K562 (cell line): ENCODE measurements at regions not wholly inside any gene's neighbourhood (a gene's known extent, or its start where the extent isn't known, plus 50 kb on each side); places are given as distances from the start of the nearest gene placed in this dataset.

Source experiments
- ATAC-seq: fragments of 200-7000 bp; cut with Tn5 transposase; 3 replicates; pipeline ENCODE4 v1.9.1; 2020; ENCODE audit warnings: moderate library complexity
- BruUV-seq: library from RNA; stranded (reverse); fragments of 400-500 nt; replicated peaks from 2 replicates; lab custom pipeline; 2021; lab: Mats Ljungman, UMichigan
- CTCF ChIA-PET: fragments of 300-600 bp; formaldehyde crosslinking; extraction: SDS; loops from one replicate; lab custom pipeline; 2021; ENCODE audit warnings: low intra/inter-chr PET ratio; lab: Yijun Ruan, JAX
- POLR2A ChIA-PET: fragments of 300-600, 350-650 bp; sonication (Branson Sonifier 250); formaldehyde crosslinking; extraction: SDS; loops from one replicate; lab custom pipeline; 2021; ENCODE audit warnings: antibody characterized with exemption, inconsistent platforms; lab: Yijun Ruan, JAX
- DNase-seq, 4 experiments: peaks; one replicate each; pipeline versions ENCODE4 v3.0.0 to v3.0.0-alpha.2; 2011 to 2018; ENCODE audit warnings: low spot score in 3 of 4, mixed read lengths in 3 of 4; ENCODE audit errors: extremely low read depth in 1 of 4
- FAIRE-seq: peaks from 2 replicates; lab custom pipeline; 2011; peaks lifted over from hg19 to GRCh38; lab: Jason Lieb, UNC
- H2AFZ ChIP-seq: 2 replicates; pipeline ENCODE4 v1.6.0; 2011; ENCODE audit warnings: low read depth, low read length, control low read depth, inconsistent platforms
- H3K27ac ChIP-seq: fragments of 200-600 bp; 3 replicates; pipeline ENCODE4 v1.8.0; 2011; ENCODE audit warnings: low read depth, mild to moderate bottlenecking, control low read depth, inconsistent platforms, low read length, moderate library complexity, mixed read lengths; ENCODE audit errors: extremely low read depth
- H3K27me3 ChIP-seq, 2 experiments: fragments of 300-600 bp in 1 of 2; 2 replicates in 1 of 2; 3 replicates in 1 of 2; pipeline versions ENCODE4 v1.6.0 to v1.8.0; 2011; ENCODE audit warnings: inconsistent platforms in 2 of 2, low read length in 2 of 2, mild to moderate bottlenecking in 1 of 2, mixed read lengths in 1 of 2, moderate library complexity in 1 of 2; ENCODE audit not compliant: control insufficient read depth in 2 of 2, insufficient read depth in 2 of 2
- H3K36me3 ChIP-seq: fragments of 300-600 bp; 3 replicates; pipeline ENCODE4 v1.8.0; 2011; ENCODE audit warnings: mild to moderate bottlenecking, low read length, inconsistent platforms; ENCODE audit not compliant: control insufficient read depth, insufficient read depth
- H3K4me1 ChIP-seq, 2 experiments: fragments of 200-600 bp in 1 of 2; replicated peaks in 1 of 2; 2 replicates in 1 of 2; 3 replicates in 1 of 2; pipeline versions ENCODE4 v1.5.1 to v1.8.0; 2011; ENCODE audit warnings: inconsistent platforms in 2 of 2, low read length in 2 of 2, mild to moderate bottlenecking in 1 of 2, mixed read lengths in 1 of 2, moderate library complexity in 1 of 2; ENCODE audit not compliant: control insufficient read depth in 2 of 2, insufficient read depth in 2 of 2
- H3K4me2 ChIP-seq: 2 replicates; pipeline ENCODE4 v1.6.1; 2011; ENCODE audit warnings: low read length, control low read depth, inconsistent platforms, mixed read lengths; ENCODE audit not compliant: insufficient read depth
- H3K4me3 ChIP-seq: fragments of 200-600 bp; sonication (generic), shearing (Covaris generic); 2 replicates; pipeline ENCODE4 v1.5.1; 2016; ENCODE audit warnings: control low read depth, inconsistent platforms
- H3K79me2 ChIP-seq: fragments of 200-600 bp; 3 replicates; pipeline ENCODE4 v1.8.0; 2011; ENCODE audit warnings: low read length, inconsistent platforms; ENCODE audit not compliant: control insufficient read depth, insufficient read depth
- H3K9ac ChIP-seq, 2 experiments: 2 replicates each; pipeline versions ENCODE4 v1.6.0 to v1.6.1; 2011; ENCODE audit warnings: low read depth in 2 of 2, low read length in 2 of 2, control low read depth in 1 of 2, inconsistent platforms in 1 of 2, mild to moderate bottlenecking in 1 of 2, mixed read lengths in 1 of 2; ENCODE audit not compliant: insufficient read depth in 1 of 2
- H3K9me1 ChIP-seq: one replicate; pipeline ENCODE4 v1.6.0; 2011; ENCODE audit warnings: inconsistent platforms, mild to moderate bottlenecking, low read length, moderate library complexity; ENCODE audit not compliant: control insufficient read depth, insufficient read depth
- H3K9me3 ChIP-seq: replicated peaks from 2 replicates; pipeline ENCODE4 v1.5.1; 2011; ENCODE audit warnings: low read depth, low read length, inconsistent platforms; ENCODE audit not compliant: control insufficient read depth, insufficient read depth
- H4K20me1 ChIP-seq: replicated peaks from 2 replicates; pipeline ENCODE4 v1.6.1; 2011; ENCODE audit warnings: low read length, inconsistent platforms, mixed read lengths; ENCODE audit not compliant: control insufficient read depth, insufficient read depth
- CREM ChIP-seq: IDR thresholded peaks from 2 replicates; pipeline ENCODE4 v1.6.1; 2014; ENCODE audit warnings: antibody characterized with exemption, low read depth
- GABPA ChIP-seq: fragments of 200-800 bp; sonication (Bioruptor generic); conservative IDR thresholded peaks from 2 replicates; pipeline ENCODE4 v1.6.1; 2016; ENCODE audit warnings: low read depth, missing genetic modification characterization, missing compliant biosample characterization
- GTF2F1 ChIP-seq: IDR thresholded peaks from 2 replicates; pipeline ENCODE4 v1.6.1; 2011; ENCODE audit warnings: low read depth, low read length, improper control_type of control experiment
- MEF2A ChIP-seq: IDR thresholded peaks from 2 replicates; pipeline ENCODE4 v1.6.1; 2011; ENCODE audit warnings: low read depth, mild to moderate bottlenecking, low read length, moderate library complexity; ENCODE audit not compliant: control insufficient read depth
- NFATC3 ChIP-seq: fragments of 450-650 bp; IDR thresholded peaks from 2 replicates; pipeline ENCODE4 v1.6.1; 2017; ENCODE audit warnings: mild to moderate bottlenecking
- PHB2 ChIP-seq: fragments of 450-650 bp; IDR thresholded peaks from 2 replicates; pipeline ENCODE4 v1.6.1; 2017; ENCODE audit warnings: low read depth
- POLR2AphosphoS5 ChIP-seq: IDR thresholded peaks from 2 replicates; pipeline ENCODE4 v1.6.1; 2011; ENCODE audit warnings: mild to moderate bottlenecking, low read depth, low read length, moderate library complexity; ENCODE audit not compliant: control insufficient read depth, insufficient read depth
- YY1 ChIP-seq, 3 experiments: IDR thresholded peaks; 2 replicates each; pipeline ENCODE4 v1.6.1; 2011; ENCODE audit warnings: low read length in 2 of 3, mild to moderate bottlenecking in 2 of 3, moderate library complexity in 2 of 3, borderline replicate concordance in 1 of 3, control low read depth in 1 of 3, low read depth in 1 of 3; ENCODE audit not compliant: insufficient read depth in 3 of 3, insufficient replicate concordance in 2 of 3, control insufficient read depth in 1 of 3, insufficient read length in 1 of 3; ENCODE audit errors: extremely low read depth in 1 of 3
- WGBS: fragments of 100-300 bp; shearing (Covaris generic); methylation state at CpG from one replicate; pipeline ENCODE4 v1.1.6; 2016; ENCODE audit warnings: low coverage, mixed read lengths; ENCODE audit not compliant: insufficient coverage; ENCODE audit errors: missing lambda C conversion rate; 5-methylcytosine and 5-hydroxymethylcytosine counted together
- in situ Hi-C: fragments of 300-500 bp; cut with MboI; formaldehyde crosslinking; loops from 4 replicates; pipeline ENCODE4 v1.15.0; 2018; ENCODE audit warnings: inconsistent platforms, mixed read lengths
- intact Hi-C: fragments of 100-400 bp; cut with micrococcal nuclease; formaldehyde crosslinking; loops from 2 replicates; pipeline ENCODE4 v1.14.2; 2022
- TF ChIP-seq, protein P1 (sequence below): fragments of 250-450 bp; sonication (Bioruptor Pico); IDR thresholded peaks from 2 replicates; pipeline ENCODE4 v1.8.0; 2021; ENCODE audit warnings: borderline replicate concordance, mild to moderate bottlenecking, moderate library complexity; ENCODE audit not compliant: poor library complexity, severe bottlenecking
- TF ChIP-seq, protein P2 (sequence below): fragments of 450-650 bp; IDR thresholded peaks from 2 replicates; pipeline ENCODE4 v1.6.1; 2016; ENCODE audit warnings: borderline replicate concordance
- TF ChIP-seq, protein P3 (sequence below): fragments of 450-650 bp; formaldehyde crosslinking; IDR thresholded peaks from 2 replicates; pipeline ENCODE4 v1.4.0; 2022; ENCODE audit warnings: missing genetic modification characterization

DNA sequence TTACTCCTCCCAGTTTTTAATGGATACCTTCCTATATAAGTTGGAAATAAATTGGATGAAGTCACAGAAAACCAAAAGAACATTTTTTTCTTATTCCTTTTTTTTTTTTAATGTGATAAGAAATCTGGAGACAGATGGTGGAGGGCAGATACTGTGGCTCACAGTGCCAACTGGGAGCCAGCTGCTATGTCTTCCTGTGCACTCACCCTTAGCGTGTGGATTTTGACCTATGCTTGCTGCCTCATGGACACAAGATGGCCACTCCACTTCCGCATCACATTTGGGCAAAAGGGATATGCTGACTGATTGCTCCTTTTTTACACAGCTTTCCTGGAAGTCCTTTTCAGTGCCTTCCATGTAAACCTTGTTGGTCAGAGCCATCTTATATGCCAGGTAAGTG, 342.6 kb downstream of the MAN2A1 start:
- FAIRE-seq (no peak), DNase-seq (no peak), ATAC-seq (no peak)
- Histone ChIP-seq H3K36me3 (no peaks in the 10 kb centered on the region), H3K9me3 (no peaks in the 10 kb centered on the region), H3K9ac (no peak overlapping the region), H2AFZ (no peak overlapping the region), H3K9me1 (no peaks in the 10 kb centered on the region), H3K4me1 (no peaks in the 10 kb centered on the region), H3K4me2 (no peak overlapping the region), H4K20me1 (no peaks in the 10 kb centered on the region), H3K27ac (no peak overlapping the region), H3K27me3 (no peaks in the 10 kb centered on the region), H3K79me2 (no peaks in the 10 kb centered on the region), H3K4me3 (no peak overlapping the region)
- POLR2A ChIA-PET = no interaction called here
- TF ChIP-seq YY1 (IDR thresholded peaks at IDR 0.05; ENCODE audit: borderline replicate concordance in 1 of 3, control insufficient read depth in 1 of 3, extremely low read depth in 1 of 3, insufficient read depth in 3 of 3, insufficient read length in 1 of 3, insufficient replicate concordance in 2 of 3, low read depth in 1 of 3, low read length in 2 of 3) = peak in 1 of 3 experiments; percentile 30
- TF ChIP-seq, protein P1, sequence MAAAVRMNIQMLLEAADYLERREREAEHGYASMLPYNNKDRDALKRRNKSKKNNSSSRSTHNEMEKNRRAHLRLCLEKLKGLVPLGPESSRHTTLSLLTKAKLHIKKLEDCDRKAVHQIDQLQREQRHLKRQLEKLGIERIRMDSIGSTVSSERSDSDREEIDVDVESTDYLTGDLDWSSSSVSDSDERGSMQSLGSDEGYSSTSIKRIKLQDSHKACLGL (CRISPR knock-in tag) = no peak
- intact Hi-C loops = no loop called here
- BruUV-seq = no TSS peak
- CTCF ChIA-PET = no interaction called here
- WGBS = 0% methylated on average over 2 of the region's 2 CpGs
- in situ Hi-C loops = no loop called here

DNA sequence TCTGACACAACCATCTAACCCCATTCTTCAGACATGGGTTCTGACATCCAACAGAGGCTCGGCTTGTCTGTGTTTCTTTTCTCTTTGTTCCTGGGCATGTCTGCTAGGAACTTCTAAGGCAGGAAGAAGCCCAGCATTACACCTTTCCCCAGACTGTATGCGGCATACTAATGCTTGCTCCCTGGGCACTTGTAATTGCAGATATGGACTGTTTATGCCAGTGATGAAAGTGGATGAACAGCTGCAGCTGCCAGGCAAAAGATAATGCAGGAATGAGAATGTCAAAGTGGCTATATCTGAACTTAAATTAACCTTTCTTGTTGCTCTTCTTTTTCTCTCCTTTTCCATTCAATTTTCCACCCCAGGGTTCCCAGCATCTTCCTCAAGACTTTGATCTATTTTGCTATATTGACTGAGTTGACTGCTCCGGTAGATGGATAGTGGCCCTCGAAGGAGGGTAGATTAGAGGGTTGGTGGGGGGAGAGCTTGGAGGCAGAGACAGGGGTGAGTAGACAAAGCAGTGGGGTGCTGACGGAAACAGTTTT, 344.4 kb downstream of the MAN2A1 start:
- Histone ChIP-seq H3K9me3 (no peaks in the 10 kb centered on the region), H3K9me1 (no peaks in the 10 kb centered on the region), H3K9ac (no peak overlapping the region), H3K27me3 (no peaks in the 10 kb centered on the region), H3K27ac (no peak overlapping the region), H3K79me2 (no peaks in the 10 kb centered on the region), H3K4me1 (no peaks in the 10 kb centered on the region), H3K4me2 (no peak overlapping the region), H3K4me3 (no peak overlapping the region), H3K36me3 (no peaks in the 10 kb centered on the region), H2AFZ (no peak overlapping the region), H4K20me1 (no peaks in the 10 kb centered on the region)
- POLR2A ChIA-PET = no interaction called here
- intact Hi-C loops = no loop called here
- FAIRE-seq (no peak), ATAC-seq (no peak), DNase-seq (no peak)
- no TSS peak for BruUV-seq
- CTCF ChIA-PET = no interaction called here
- 0% methylated on average over 4 of the region's 5 CpGs for WGBS
- in situ Hi-C loops = no loop called here
- TF ChIP-seq PHB2 = no peak
- TF ChIP-seq MEF2A = no peak
- no peak for TF ChIP-seq GABPA (tag)
- TF ChIP-seq CREM = no peak
- TF ChIP-seq, protein P2, sequence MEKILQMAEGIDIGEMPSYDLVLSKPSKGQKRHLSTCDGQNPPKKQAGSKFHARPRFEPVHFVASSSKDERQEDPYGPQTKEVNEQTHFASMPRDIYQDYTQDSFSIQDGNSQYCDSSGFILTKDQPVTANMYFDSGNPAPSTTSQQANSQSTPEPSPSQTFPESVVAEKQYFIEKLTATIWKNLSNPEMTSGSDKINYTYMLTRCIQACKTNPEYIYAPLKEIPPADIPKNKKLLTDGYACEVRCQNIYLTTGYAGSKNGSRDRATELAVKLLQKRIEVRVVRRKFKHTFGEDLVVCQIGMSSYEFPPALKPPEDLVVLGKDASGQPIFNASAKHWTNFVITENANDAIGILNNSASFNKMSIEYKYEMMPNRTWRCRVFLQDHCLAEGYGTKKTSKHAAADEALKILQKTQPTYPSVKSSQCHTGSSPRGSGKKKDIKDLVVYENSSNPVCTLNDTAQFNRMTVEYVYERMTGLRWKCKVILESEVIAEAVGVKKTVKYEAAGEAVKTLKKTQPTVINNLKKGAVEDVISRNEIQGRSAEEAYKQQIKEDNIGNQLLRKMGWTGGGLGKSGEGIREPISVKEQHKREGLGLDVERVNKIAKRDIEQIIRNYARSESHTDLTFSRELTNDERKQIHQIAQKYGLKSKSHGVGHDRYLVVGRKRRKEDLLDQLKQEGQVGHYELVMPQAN = no peak
- TF ChIP-seq GTF2F1 = no peak
- no peak for TF ChIP-seq NFATC3
- TF ChIP-seq POLR2AphosphoS5 = no peak
- TF ChIP-seq, protein P3, sequence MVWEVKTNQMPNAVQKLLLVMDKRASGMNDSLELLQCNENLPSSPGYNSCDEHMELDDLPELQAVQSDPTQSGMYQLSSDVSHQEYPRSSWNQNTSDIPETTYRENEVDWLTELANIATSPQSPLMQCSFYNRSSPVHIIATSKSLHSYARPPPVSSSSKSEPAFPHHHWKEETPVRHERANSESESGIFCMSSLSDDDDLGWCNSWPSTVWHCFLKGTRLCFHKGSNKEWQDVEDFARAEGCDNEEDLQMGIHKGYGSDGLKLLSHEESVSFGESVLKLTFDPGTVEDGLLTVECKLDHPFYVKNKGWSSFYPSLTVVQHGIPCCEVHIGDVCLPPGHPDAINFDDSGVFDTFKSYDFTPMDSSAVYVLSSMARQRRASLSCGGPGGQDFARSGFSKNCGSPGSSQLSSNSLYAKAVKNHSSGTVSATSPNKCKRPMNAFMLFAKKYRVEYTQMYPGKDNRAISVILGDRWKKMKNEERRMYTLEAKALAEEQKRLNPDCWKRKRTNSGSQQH (CRISPR knock-in tag) = no peak
